Endothelial cell of umbilical vein (primary cell): ENCODE measurements at regions not wholly inside any gene's neighbourhood (a gene's known extent, or its start where the extent isn't known, plus 50 kb on each side); places are given as distances from the start of the nearest gene placed in this dataset.

Experiments used
- BruUV-seq: library from RNA; stranded (reverse); fragments of 400-500 nt; replicated peaks from 2 replicates; lab custom pipeline; 2021; lab: Mats Ljungman, UMichigan
- CTCF ChIA-PET: fragments of 300-600, 350-600 bp; sonication (Branson Sonifier 250); formaldehyde crosslinking; loops from one replicate; lab custom pipeline; 2021; ENCODE audit warnings: antibody characterized with exemption, inconsistent platforms; lab: Charles Lee
- POLR2A ChIA-PET: fragments of 300-600, 350-600 bp; sonication (Branson Sonifier 250); formaldehyde crosslinking; loops from one replicate; lab custom pipeline; 2021; ENCODE audit warnings: antibody characterized with exemption, inconsistent platforms; lab: Charles Lee
- DNase-seq: peaks from one replicate; pipeline ENCODE4 v3.0.0-alpha.2; 2011; ENCODE audit warnings: low read depth, low spot score
- FAIRE-seq: peaks from 2 replicates; lab custom pipeline; 2011; peaks lifted over from hg19 to GRCh38; lab: Jason Lieb, UNC
- H2AFZ ChIP-seq: 2 replicates; pipeline ENCODE4 v1.6.0; 2012; ENCODE audit warnings: low read depth, low read length, control low read depth, inconsistent platforms
- H3K27ac ChIP-seq: 2 replicates; pipeline ENCODE4 v1.5.1; 2011; ENCODE audit warnings: low read depth, mild to moderate bottlenecking, control low read depth, low read length, moderate library complexity; ENCODE audit not compliant: insufficient read depth
- H3K27me3 ChIP-seq, 2 experiments: 2 replicates each; pipeline versions ENCODE4 v1.6.0 to v1.6.1; 2011; ENCODE audit warnings: low read length in 2 of 2, mixed read lengths in 1 of 2; ENCODE audit not compliant: control insufficient read depth in 2 of 2, insufficient read depth in 2 of 2
- H3K36me3 ChIP-seq, 2 experiments: 2 replicates in 1 of 2; 3 replicates in 1 of 2; pipeline ENCODE4 v1.5.1; 2011; ENCODE audit warnings: low read length in 2 of 2, mild to moderate bottlenecking in 1 of 2, moderate library complexity in 1 of 2; ENCODE audit not compliant: control insufficient read depth in 2 of 2, insufficient read depth in 2 of 2; ENCODE audit errors: extremely low read depth in 1 of 2
- H3K4me1 ChIP-seq: 3 replicates; pipeline ENCODE4 v1.5.1; 2011; ENCODE audit warnings: mild to moderate bottlenecking, low read length; ENCODE audit not compliant: control insufficient read depth, insufficient read depth; ENCODE audit errors: extremely low read depth
- H3K4me2 ChIP-seq: 2 replicates; pipeline ENCODE4 v1.6.1; 2011; ENCODE audit warnings: low read length, control low read depth, mixed read lengths; ENCODE audit not compliant: insufficient read depth
- H3K4me3 ChIP-seq, 3 experiments: fragments of 200-600 bp in 1 of 3; sonication (generic), shearing (Covaris generic) in 1 of 3; replicated peaks in 1 of 3; 2 replicates each; pipeline ENCODE4 v1.5.1; 2011 to 2016; ENCODE audit warnings: control low read depth in 3 of 3, low read length in 3 of 3, mild to moderate bottlenecking in 2 of 3, inconsistent platforms in 1 of 3, low read depth in 1 of 3, moderate library complexity in 1 of 3; ENCODE audit not compliant: insufficient read depth in 1 of 3
- H3K79me2 ChIP-seq: 2 replicates; pipeline ENCODE4 v1.6.0; 2012; ENCODE audit warnings: low read length, inconsistent platforms; ENCODE audit not compliant: control insufficient read depth, insufficient read depth
- H3K9ac ChIP-seq: replicated peaks from 2 replicates; pipeline ENCODE3; 2011; ENCODE audit warnings: low read length, control low read depth; ENCODE audit not compliant: insufficient read depth; ENCODE audit errors: extremely low read depth
- H3K9me1 ChIP-seq: replicated peaks from 3 replicates; pipeline ENCODE4 v1.6.0; 2011; ENCODE audit warnings: mild to moderate bottlenecking, low read length; ENCODE audit not compliant: control insufficient read depth, insufficient read depth; ENCODE audit errors: extremely low read depth
- H3K9me3 ChIP-seq: replicated peaks from 2 replicates; pipeline ENCODE4 v1.5.1; 2012; ENCODE audit warnings: low read length, inconsistent platforms; ENCODE audit not compliant: control insufficient read depth, insufficient read depth
- H4K20me1 ChIP-seq: replicated peaks from 2 replicates; pipeline ENCODE3; 2011; ENCODE audit warnings: mild to moderate bottlenecking, low read length; ENCODE audit not compliant: control insufficient read depth, insufficient read depth; ENCODE audit errors: extremely low read depth
- CTCF ChIP-seq, 2 donors: IDR thresholded peaks; 1 replicate in 1 of 2; 2 replicates in 1 of 2; pipeline ENCODE4 v1.5.1; 2011; ENCODE audit warnings: low read length in 2 of 2, mild to moderate bottlenecking in 2 of 2, moderate library complexity in 2 of 2, control low read depth in 1 of 2, inconsistent platforms in 1 of 2, low read depth in 1 of 2; ENCODE audit not compliant: insufficient read depth in 1 of 2; ENCODE audit errors: extremely low read depth in 1 of 2
- EZH2 ChIP-seq: IDR thresholded peaks from 2 replicates; pipeline ENCODE4 v1.6.1; 2012; ENCODE audit warnings: borderline replicate concordance, low read depth, mild to moderate bottlenecking, moderate library complexity, low read length, inconsistent platforms; ENCODE audit not compliant: severe bottlenecking
- FOS ChIP-seq: IDR thresholded peaks from 2 replicates; pipeline ENCODE4 v1.6.1; 2011; ENCODE audit warnings: mild to moderate bottlenecking, low read length, moderate library complexity, borderline replicate concordance; ENCODE audit not compliant: insufficient read depth
- GATA2 ChIP-seq: IDR thresholded peaks from 2 replicates; pipeline ENCODE4 v1.7.0; 2011; ENCODE audit warnings: low read depth, mild to moderate bottlenecking, moderate library complexity, mixed read lengths, low read length; ENCODE audit not compliant: insufficient read length, insufficient read depth
- JUN ChIP-seq: IDR thresholded peaks from 2 replicates; pipeline ENCODE4 v1.6.1; 2011; ENCODE audit warnings: borderline replicate concordance, low read depth; ENCODE audit not compliant: insufficient read length, insufficient read depth
- MAX ChIP-seq: IDR thresholded peaks from 2 replicates; pipeline ENCODE4 v1.6.1; 2011; ENCODE audit not compliant: insufficient read depth, insufficient read length
- MYC ChIP-seq: IDR thresholded peaks from one replicate; pipeline ENCODE4 v1.6.1; 2011; ENCODE audit warnings: mild to moderate bottlenecking, low read depth, low read length
- POLR2A ChIP-seq: IDR thresholded peaks from 2 replicates; pipeline ENCODE4 v1.6.1; 2012; ENCODE audit warnings: low read depth, mild to moderate bottlenecking, control low read depth, low read length
- POLR2AphosphoS5 ChIP-seq: IDR thresholded peaks from 2 replicates; pipeline ENCODE4 v1.6.1; 2012; ENCODE audit warnings: low read depth, mild to moderate bottlenecking, control low read depth, low read length, moderate library complexity; ENCODE audit not compliant: insufficient read depth
- dilution Hi-C: fragments of 300-500 bp; cut with MboI; formaldehyde crosslinking; loops from one replicate; pipeline ENCODE4 v1.15.0; 2019; ENCODE audit warnings: low sequenced_read_pairs; ENCODE audit not compliant: extremely low pct_ligation_motif_present
- intact Hi-C: fragments of 100-400 bp; cut with micrococcal nuclease; formaldehyde crosslinking; loops from one replicate; pipeline ENCODE4 v1.10.0; 2022

- ChIA-PET CTCF (no interaction called here), POLR2A (no interaction called here)
- no peak overlapping the region for H3K9ac ChIP-seq
- H3K9me1 ChIP-seq: no peaks in the 10 kb centered on the region
- no TSS peak for BruUV-seq
- intact Hi-C loops: no loop called here
- no peak overlapping the region for H3K4me3 ChIP-seq
- no peak overlapping the region for H3K4me2 ChIP-seq
- DNase-seq: no peak
- H2AFZ ChIP-seq: no peak overlapping the region
- no peak for FAIRE-seq
- H3K27ac ChIP-seq: no peak overlapping the region
- no peaks in the 10 kb centered on the region for H3K4me1 ChIP-seq
- no peaks in the 10 kb centered on the region for H3K36me3 ChIP-seq
- no peaks in the 10 kb centered on the region for H4K20me1 ChIP-seq
- dilution Hi-C loops: no loop called here
- peaks cover 3% of the 10 kb centered on the region in 2 experiments for H3K27me3 ChIP-seq
- no peaks in the 10 kb centered on the region for H3K79me2 ChIP-seq
- no peak for TF ChIP-seq POLR2AphosphoS5
- TF ChIP-seq CTCF (IDR thresholded peaks at IDR 0.05; ENCODE audit: extremely low read depth in 1 of 2, insufficient read depth in 1 of 2, low read depth in 1 of 2, low read length in 2 of 2): no peak
- no peak for TF ChIP-seq JUN
- TF ChIP-seq GATA2: no peak
- TF ChIP-seq MYC: no peak
- no peak for TF ChIP-seq EZH2
- TF ChIP-seq MAX: no peak
- TF ChIP-seq FOS: no peak
- no peak for TF ChIP-seq POLR2A
- no peaks in the 10 kb centered on the region for H3K9me3 ChIP-seq
Measured at GRCh38 chr20:48338717-48339116, 489.1 kb downstream of the PREX1 start.
